ENCODE measurements at regions not wholly inside any gene's neighbourhood (a gene's known extent, or its start where the extent isn't known, plus 50 kb on each side); places are given as distances from the start of the nearest gene placed in this dataset.

- no peak for TF ChIP-seq CTCF (conservative IDR thresholded peaks at IDR 0.05)
- H3K14ac ChIP-seq (ENCODE audit: insufficient read depth, low read length), result no peak overlapping the region
- H3K4me1 Mint-ChIP-seq, result no peaks in the 10 kb centered on the region
- H3K27ac Mint-ChIP-seq, result no peak overlapping the region
- H3K4ac ChIP-seq (ENCODE audit: low read depth, low read length), result no peak overlapping the region
- no peak overlapping the region for H3K4me2 ChIP-seq (ENCODE audit: insufficient read depth, insufficient read length, low read length)
- H3K4me1 ChIP-seq (ENCODE audit: insufficient read depth, low read length), result no peaks in the 10 kb centered on the region
- no peak for DNase-seq
- WGBS (ENCODE audit: extremely low coverage, insufficient read length, low lambda C conversion rate), result no CpG with 5 or more reads among the region's 3 CpGs
- no peak overlapping the region for H3K23ac ChIP-seq (ENCODE audit: insufficient read length, low read depth, low read length)
- no peak overlapping the region for H3K4me3 Mint-ChIP-seq
- no peaks in the 10 kb centered on the region; the same call in 1 of the 2 replicates for H3K27me3 Mint-ChIP-seq (ENCODE audit: low read depth)
- no peak overlapping the region for H2AK5ac ChIP-seq (ENCODE audit: insufficient read length, low read length)
- no peak overlapping the region for H4K91ac ChIP-seq (ENCODE audit: insufficient read length, low read depth, low read length)
- no peak overlapping the region for H2BK20ac ChIP-seq (ENCODE audit: low read depth, low read length, poor library complexity, severe bottlenecking)
- H3T11ph ChIP-seq (ENCODE audit: low read length), result no peak overlapping the region
- no peaks in the 10 kb centered on the region for H4K20me1 ChIP-seq (ENCODE audit: control insufficient read depth, insufficient read depth, insufficient read length)
- no peaks in the 10 kb centered on the region for H3K27me3 ChIP-seq (ENCODE audit: insufficient read depth, low read length)
- no peak overlapping the region for H2BK12ac ChIP-seq (ENCODE audit: insufficient read length, low read depth, low read length)
- H3K9ac ChIP-seq (ENCODE audit: extremely low read depth, insufficient read length, low read length), result no peak overlapping the region
- no peaks in the 10 kb centered on the region for H3K79me2 ChIP-seq (ENCODE audit: insufficient read depth, low read length)
- no peak overlapping the region for H4K5ac ChIP-seq (ENCODE audit: insufficient read length, low read depth, low read length)
- H2BK120ac ChIP-seq (ENCODE audit: low read depth, low read length, poor library complexity, severe bottlenecking), result no peak overlapping the region
- H3K36me3 Mint-ChIP-seq (ENCODE audit: insufficient read depth in 1 of 3, low read depth in 3 of 3), result peaks cover 0 to 27% (median 4%) of the 10 kb centered on the region in 3 experiments; a peak in 3 of 7 replicates
- no peak overlapping the region for H3K18ac ChIP-seq (ENCODE audit: insufficient read length, low read depth, low read length)
- H4K8ac ChIP-seq (replicated peaks; ENCODE audit: insufficient read length, low read depth, low read length), result no peak overlapping the region
- no peak overlapping the region for H2BK15ac ChIP-seq (ENCODE audit: low read depth, low read length)
- no peak overlapping the region for H2BK5ac ChIP-seq (ENCODE audit: insufficient read length, low read length)
- no peaks in the 10 kb centered on the region for H3K9me3 ChIP-seq (ENCODE audit: control insufficient read depth, low read depth, low read length)
- H3K27ac ChIP-seq (ENCODE audit: insufficient read length, low read depth, low read length), result no peak overlapping the region
- H3K9me3 Mint-ChIP-seq, result peaks cover 9 to 80% of the 10 kb centered on the region in 2 experiments
- H3K23me2 ChIP-seq (ENCODE audit: insufficient read length, low read depth, low read length, poor library complexity, severe bottlenecking), result no peaks in the 10 kb centered on the region
- no peaks in the 10 kb centered on the region for H3K79me1 ChIP-seq (ENCODE audit: insufficient read depth, low read depth, low read length, poor library complexity, severe bottlenecking)
- no peak overlapping the region for H2AFZ ChIP-seq (ENCODE audit: low read length)
- no peak overlapping the region for H3K56ac ChIP-seq (ENCODE audit: insufficient read length, low read depth, low read length)
Observed at GRCh38 chr20:55776176-55776575, 229.1 kb downstream of the CBLN4 start.

Measured in H9 (cell line).